Sciatic nerve (tissue), 2 donors: ENCODE measurements at regions not wholly inside any gene's neighbourhood (a gene's known extent, or its start where the extent isn't known, plus 50 kb on each side); places are given as distances from the start of the nearest gene placed in this dataset.
"Not testable (repeated sequence)": the region's sequence is repeated elsewhere in the genome, so short reads cannot be mapped to it uniquely, and the experiment has no call there.

Source experiments
- ATAC-seq: fragments of 200-7000 bp; cut with Tn5 transposase; one replicate; pipeline ENCODE4 v1.9.1; 2020; ENCODE audit warnings: mild to moderate bottlenecking, moderate library complexity
- DNase-seq: peaks from one replicate; pipeline ENCODE4 v3.0.0-alpha.2; 2020; ENCODE audit warnings: low spot score
- intact Hi-C: fragments of 100-400 bp; cut with DNase I; formaldehyde crosslinking; loops from one replicate; pipeline ENCODE4 v1.14.2; 2022
- donor health status: DM: no; HTN: no; CAD: no.
- donor health status: DM: no; HTN: no; CAD: no.

DNA sequence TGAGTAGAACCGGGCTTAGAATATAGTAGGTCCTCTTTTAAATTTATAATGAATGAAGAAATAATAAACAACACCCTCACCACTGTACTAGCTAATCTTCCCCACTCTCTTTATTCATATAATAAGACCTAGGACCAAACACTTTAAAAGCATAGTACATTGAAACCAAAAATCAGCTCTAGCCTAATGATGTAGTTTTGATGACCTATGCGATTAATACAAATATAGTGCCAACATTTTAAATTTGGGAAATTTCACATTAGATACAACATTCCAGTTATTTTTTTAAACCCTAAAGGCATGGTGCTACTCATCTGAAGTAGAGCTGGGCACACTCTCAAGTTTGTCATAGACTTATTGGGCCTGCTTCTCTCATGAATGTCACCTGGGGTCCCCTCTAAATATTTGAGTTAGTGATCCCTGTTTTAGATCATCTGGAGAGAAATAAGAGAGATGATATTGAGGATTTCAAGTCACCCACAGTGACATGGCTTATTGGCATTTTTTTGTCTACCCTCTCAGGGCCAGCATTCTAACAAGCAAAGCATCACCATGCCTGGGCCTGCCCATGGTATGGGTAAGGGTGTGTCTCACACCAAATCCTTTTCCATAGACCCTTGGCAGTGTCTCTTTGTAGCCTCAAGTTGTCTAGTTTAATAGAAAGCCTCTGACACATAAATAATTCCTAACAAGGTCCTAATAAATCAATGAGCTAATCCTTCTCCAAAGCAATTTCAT, 319.8 kb downstream of the HIVEP2 start:
- ATAC-seq (no peak), DNase-seq (no peak)
- intact Hi-C loops = no loop called here

GRCh38 chr6:142627474-142627873, 317.5 kb downstream of the HIVEP2 start:
- ATAC-seq (no peak), DNase-seq (no peak)
- intact Hi-C loops = no loop called here

GRCh38 chr6:142631517-142632385, 313.2 kb downstream of the HIVEP2 start:
- DNase-seq = no peak
- no peak for ATAC-seq
- intact Hi-C loops = no loop called here

- ATAC-seq (no peak), DNase-seq (no peak)
- intact Hi-C loops = no loop called here
Measured at GRCh38 chr6:142633317-142633716, 311.7 kb downstream of the HIVEP2 start.

DNA sequence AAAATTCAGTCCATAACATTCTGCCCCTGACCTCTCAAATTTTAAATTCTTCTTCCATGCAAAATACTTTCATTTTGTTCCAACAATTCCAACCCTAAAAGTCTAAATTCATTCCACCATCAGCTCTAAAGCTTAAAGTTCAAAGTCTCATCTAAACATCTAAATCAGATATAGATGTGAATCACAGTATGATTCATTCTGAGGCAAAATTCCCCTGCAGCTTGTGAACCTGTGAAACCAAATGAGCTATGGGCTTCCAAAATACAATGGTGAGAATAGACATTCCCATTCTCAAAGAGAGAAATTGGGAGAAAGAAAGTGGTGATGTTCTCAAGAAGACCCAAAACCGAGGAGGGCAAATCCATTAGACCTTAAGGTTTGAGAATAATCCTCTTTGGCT, 309.8 kb downstream of the HIVEP2 start:
- DNase-seq (no peak), ATAC-seq (no peak)
- intact Hi-C loops = no loop called here

GRCh38 chr6:142637624-142638351, 307.2 kb downstream of the HIVEP2 start:
- no peak for ATAC-seq
- no peak for DNase-seq
- intact Hi-C loops = no loop called here

DNA sequence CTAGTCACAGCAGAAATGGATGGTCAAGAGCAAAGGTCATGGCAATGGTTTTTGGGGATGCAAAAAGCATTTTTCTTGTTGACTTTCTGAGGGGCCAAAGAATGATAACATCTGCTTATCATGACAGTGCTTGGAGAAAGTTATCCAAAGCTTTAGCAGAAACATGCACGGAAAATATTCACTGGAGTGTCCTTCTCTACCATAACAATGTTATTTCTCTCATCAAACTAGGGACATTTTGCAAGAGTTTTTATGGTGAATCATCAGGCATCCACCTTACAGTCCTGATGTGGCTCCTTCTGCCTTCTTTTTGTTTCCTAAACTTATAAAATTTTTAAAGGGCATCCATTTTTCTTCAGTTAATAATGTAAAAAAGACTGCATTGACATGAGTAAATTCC, 302.3 kb downstream of the HIVEP2 start:
- intact Hi-C loops = no loop called here
- DNase-seq = no peak
- ATAC-seq = no peak

DNA sequence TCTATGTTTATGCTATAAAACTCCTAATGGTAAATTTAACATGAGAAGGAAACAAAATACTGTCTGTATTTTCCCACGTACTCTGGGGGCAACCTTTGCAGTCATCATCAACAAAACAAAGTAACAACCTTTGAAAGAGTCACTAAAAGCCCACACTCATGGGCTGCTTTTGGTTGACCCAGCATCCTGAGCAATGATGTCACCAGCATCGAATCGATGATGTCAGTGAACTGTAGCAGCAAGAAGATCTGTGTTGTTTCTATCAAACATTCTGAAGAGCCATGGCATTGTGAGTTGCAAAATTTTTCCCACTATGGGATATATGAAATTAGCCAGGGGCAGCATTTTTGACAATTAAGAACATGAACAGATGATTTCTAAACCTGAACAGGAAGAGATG, 300.1 kb downstream of the HIVEP2 start:
- ATAC-seq = no peak
- intact Hi-C loops = no loop called here

GRCh38 chr6:142645663-142646062, 299.3 kb downstream of the HIVEP2 start:
- ATAC-seq = no peak
- intact Hi-C loops = no loop called here
- no peak for DNase-seq

More for the DNA sequence above, 300.1 kb downstream of the HIVEP2 start:
- no peak for DNase-seq

- DNase-seq (no peak), ATAC-seq (no peak)
- intact Hi-C loops = no loop called here
Measured at GRCh38 chr6:142647449-142648035, 297.4 kb downstream of the HIVEP2 start.

DNA sequence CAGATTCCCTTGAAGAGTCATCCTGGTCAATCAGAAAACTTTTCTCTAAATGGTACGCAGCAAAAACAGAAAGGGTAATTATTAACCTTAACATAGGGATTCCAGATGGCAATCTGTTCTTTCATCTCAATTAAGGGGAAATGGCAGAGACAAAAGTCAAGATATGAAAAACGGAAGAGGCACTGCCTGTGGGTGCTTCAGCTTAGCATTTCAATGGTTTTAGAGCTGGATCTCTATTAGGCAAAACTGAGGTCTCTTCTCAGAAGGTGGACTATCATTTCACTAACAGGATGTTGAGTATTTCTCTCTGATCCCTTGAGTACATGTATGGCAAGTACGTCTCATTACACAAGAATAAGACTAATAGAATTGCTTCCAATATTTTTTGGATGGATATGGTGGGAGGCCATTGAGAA, 296.9 kb downstream of the HIVEP2 start:
- DNase-seq = no peak
- ATAC-seq = no peak
- intact Hi-C loops = no loop called here

DNA sequence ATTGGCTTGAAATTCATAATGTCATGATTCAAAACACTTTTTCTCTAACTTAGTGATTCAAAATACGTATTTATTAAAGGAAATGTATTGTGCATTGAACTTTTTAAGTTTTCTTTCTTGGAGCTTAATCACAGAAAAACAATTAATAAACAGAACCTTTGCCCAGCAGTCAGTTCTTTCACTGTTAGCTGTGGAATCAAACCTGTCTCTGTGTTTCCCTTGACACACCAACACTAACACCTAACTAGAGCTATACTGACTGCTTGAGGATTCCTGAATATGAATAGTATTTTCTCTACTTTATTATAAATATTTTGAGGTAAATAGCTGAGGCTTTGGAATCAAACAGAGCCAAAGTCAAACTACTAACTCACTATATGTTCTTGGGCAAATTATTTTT, 296.4 kb downstream of the HIVEP2 start:
- ATAC-seq (no peak), DNase-seq (no peak)
- intact Hi-C loops = no loop called here

- ATAC-seq, intact Hi-C loops, DNase-seq: not testable (repeated sequence)
Measured at GRCh38 chr6:142649438-142650234, 295.3 kb downstream of the HIVEP2 start.

- no peak for DNase-seq
- intact Hi-C loops = no loop called here
- no peak for ATAC-seq
Measured at GRCh38 chr6:142651384-142651783, 293.6 kb downstream of the HIVEP2 start.

GRCh38 chr6:142653710-142654420, 291.1 kb downstream of the HIVEP2 start:
- ATAC-seq = no peak
- intact Hi-C loops = no loop called here

DNA sequence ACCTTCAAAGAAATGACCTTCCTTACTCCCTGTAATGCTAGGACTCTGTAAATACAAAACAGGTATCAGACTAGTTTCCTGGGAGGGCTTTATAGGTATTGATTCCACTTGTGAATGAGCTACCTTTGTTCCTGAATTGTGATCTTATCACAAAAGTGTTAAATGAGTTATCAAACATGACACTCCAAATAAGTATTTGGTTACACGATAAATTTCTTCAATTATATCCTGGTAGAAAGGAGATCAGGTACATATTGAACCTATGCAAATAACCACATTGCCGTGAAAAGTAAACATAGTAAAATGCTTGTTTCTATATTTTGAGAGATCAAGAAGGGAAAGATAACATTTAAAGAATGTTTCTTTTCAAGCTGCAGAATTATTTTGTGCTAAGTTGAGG, 285.3 kb downstream of the HIVEP2 start:
- no peak for ATAC-seq
- intact Hi-C loops = no loop called here

More at GRCh38 chr6:142653710-142654420, 291.1 kb downstream of the HIVEP2 start:
- no peak for DNase-seq

GRCh38 chr6:142665393-142665792, 279.6 kb downstream of the HIVEP2 start:
- intact Hi-C loops = no loop called here
- DNase-seq = no peak
- ATAC-seq = no peak

More for the DNA sequence above, 285.3 kb downstream of the HIVEP2 start:
- no peak for DNase-seq
